ENCODE measurements at regions not wholly inside any gene's neighbourhood (a gene's known extent, or its start where the extent isn't known, plus 50 kb on each side); places are given as distances from the start of the nearest gene placed in this dataset.

DNA sequence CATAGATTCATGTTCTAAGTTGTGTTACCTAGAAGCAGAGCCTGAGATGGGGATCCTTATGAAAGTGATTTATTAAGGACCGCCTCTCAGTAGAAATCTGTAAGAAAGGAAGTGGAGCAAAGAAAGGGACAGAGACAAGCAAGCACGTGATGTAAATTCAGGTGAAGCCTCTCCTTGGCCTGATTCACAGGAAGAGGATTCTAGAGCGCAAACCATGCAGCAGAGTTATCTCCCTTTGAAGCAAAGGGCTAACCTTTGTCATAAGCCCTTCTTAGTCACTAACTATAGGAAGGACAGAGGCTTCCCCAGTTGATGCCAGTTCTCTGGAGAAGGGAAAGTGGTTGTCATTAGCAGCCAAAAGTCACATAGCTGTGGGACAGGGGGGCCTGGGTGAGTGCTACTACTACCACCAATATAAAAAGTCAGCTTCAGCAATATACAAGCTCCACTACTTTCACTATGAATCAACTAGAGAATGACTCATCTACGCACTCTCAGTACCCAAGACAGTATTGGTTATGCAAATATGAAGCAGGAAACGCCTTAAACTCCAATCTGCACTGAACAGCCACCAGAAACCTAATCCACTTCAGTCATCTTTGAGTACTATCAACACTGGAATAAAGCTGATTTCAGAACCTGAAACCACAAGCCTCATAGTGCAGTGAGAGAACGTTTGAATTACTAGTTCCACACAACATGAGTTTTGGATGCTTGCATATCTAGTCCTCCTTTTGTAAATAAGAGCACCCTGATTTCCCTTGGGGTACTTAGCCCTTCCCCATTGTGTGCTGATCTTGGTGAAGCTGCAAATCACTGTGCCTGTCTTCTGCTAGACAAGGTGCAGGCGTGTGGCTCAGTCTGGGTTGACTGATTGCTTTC lies 162.7 kb downstream of the ZNF608 start:
- H3K4me3 ChIP-seq (ENCODE audit: low read depth, low read length, poor library complexity, severe bottlenecking) = no peak overlapping the region
- H3K4me1 ChIP-seq (ENCODE audit: insufficient read depth, low read length, poor library complexity, severe bottlenecking) = peaks cover 12% of the 10 kb centered on the region
- H3K27ac ChIP-seq (ENCODE audit: low read depth, low read length, poor library complexity, severe bottlenecking) = no peak overlapping the region
- intact Hi-C loops (cut with micrococcal nuclease; ENCODE audit: unreplicated experiment) = no loop called here
- H2AFZ ChIP-seq (ENCODE audit: low read length) = peak overlapping the region; percentile 57; the same call in 1 of the 2 replicates
- no peaks in the 10 kb centered on the region for H4K20me1 ChIP-seq (ENCODE audit: insufficient read depth, low read length)
- no peaks in the 10 kb centered on the region for H3K36me3 ChIP-seq (ENCODE audit: insufficient read depth, low read length)
- TF ChIP-seq, protein P1, sequence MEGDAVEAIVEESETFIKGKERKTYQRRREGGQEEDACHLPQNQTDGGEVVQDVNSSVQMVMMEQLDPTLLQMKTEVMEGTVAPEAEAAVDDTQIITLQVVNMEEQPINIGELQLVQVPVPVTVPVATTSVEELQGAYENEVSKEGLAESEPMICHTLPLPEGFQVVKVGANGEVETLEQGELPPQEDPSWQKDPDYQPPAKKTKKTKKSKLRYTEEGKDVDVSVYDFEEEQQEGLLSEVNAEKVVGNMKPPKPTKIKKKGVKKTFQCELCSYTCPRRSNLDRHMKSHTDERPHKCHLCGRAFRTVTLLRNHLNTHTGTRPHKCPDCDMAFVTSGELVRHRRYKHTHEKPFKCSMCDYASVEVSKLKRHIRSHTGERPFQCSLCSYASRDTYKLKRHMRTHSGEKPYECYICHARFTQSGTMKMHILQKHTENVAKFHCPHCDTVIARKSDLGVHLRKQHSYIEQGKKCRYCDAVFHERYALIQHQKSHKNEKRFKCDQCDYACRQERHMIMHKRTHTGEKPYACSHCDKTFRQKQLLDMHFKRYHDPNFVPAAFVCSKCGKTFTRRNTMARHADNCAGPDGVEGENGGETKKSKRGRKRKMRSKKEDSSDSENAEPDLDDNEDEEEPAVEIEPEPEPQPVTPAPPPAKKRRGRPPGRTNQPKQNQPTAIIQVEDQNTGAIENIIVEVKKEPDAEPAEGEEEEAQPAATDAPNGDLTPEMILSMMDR (conservative IDR thresholded peaks at IDR 0.05; ENCODE audit: low read length) = no peak
- no peak for TF ChIP-seq EZH2phosphoT487 (IDR thresholded peaks at IDR 0.05; ENCODE audit: borderline replicate concordance, low read depth, low read length)
- H3K9me2 ChIP-seq (ENCODE audit: insufficient read depth, low read length) = no peaks in the 10 kb centered on the region
- peak; percentile 34 for DNase-seq (ENCODE audit: low spot score)
- BruUV-seq (replicated peaks) = no TSS peak
- CTCF ChIA-PET (ENCODE audit: unreplicated experiment) = no interaction called here
- peak overlapping the region; percentile 37 for H3K4me2 ChIP-seq (ENCODE audit: low read length)
- H3K79me2 ChIP-seq (ENCODE audit: insufficient read depth, low read depth, low read length) = no peaks in the 10 kb centered on the region
- H3K9me3 ChIP-seq (ENCODE audit: low read length) = no peaks in the 10 kb centered on the region
- POLR2A ChIA-PET = interaction anchor here (0.9 to 4.9 kb wide), 3 partner anchors 9 to 15 kb away, joined by 3 to 22 read pairs (median 3); no protein-coding TSS in a partner anchor

DNA sequence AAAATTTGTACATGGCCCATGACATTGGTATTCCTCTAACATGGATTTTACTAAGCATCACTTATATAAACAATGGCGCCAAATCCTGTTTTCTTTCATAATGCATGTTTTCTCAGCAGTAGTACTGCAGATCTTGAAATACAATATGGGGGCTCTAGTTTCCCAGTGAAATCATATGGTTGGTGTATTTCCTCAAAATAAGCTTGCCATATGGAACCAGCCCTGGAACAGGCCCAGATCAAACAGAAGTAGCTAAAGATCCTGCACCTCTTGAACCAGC lies 163.9 kb downstream of the ZNF608 start:
- Histone ChIP-seq H3K4me1 (ENCODE audit: insufficient read depth, low read length, poor library complexity, severe bottlenecking) (peaks cover 12% of the 10 kb centered on the region), H4K20me1 (ENCODE audit: insufficient read depth, low read length) (no peaks in the 10 kb centered on the region), H3K9me2 (ENCODE audit: insufficient read depth, low read length) (no peaks in the 10 kb centered on the region), H3K36me3 (ENCODE audit: insufficient read depth, low read length) (no peaks in the 10 kb centered on the region), H3K27ac (ENCODE audit: low read depth, low read length, poor library complexity, severe bottlenecking) (no peak overlapping the region), H3K4me3 (ENCODE audit: low read depth, low read length, poor library complexity, severe bottlenecking) (no peak overlapping the region), H3K9me3 (ENCODE audit: low read length) (no peaks in the 10 kb centered on the region), H2AFZ (ENCODE audit: low read length) (no peak overlapping the region), H3K79me2 (ENCODE audit: insufficient read depth, low read depth, low read length) (no peaks in the 10 kb centered on the region), H3K4me2 (ENCODE audit: low read length) (no peak overlapping the region)
- intact Hi-C loops (cut with micrococcal nuclease; ENCODE audit: unreplicated experiment) = no loop called here
- BruUV-seq (replicated peaks) = no TSS peak
- no peak for DNase-seq (ENCODE audit: low spot score)
- ChIA-PET CTCF (ENCODE audit: unreplicated experiment) (no interaction called here), POLR2A (interaction anchor here (0.9 to 4.9 kb wide), 2 partner anchors 9 to 16 kb away, joined by 3 to 22 read pairs; no protein-coding TSS in a partner anchor)
- TF ChIP-seq EZH2phosphoT487 (IDR thresholded peaks at IDR 0.05; ENCODE audit: borderline replicate concordance, low read depth, low read length) = no peak
- TF ChIP-seq, protein P1 (conservative IDR thresholded peaks at IDR 0.05; ENCODE audit: low read length) = no peak
